Kidney epithelial cell (primary cell): ENCODE measurements at regions not wholly inside any gene's neighbourhood (a gene's known extent, or its start where the extent isn't known, plus 50 kb on each side); places are given as distances from the start of the nearest gene placed in this dataset.

Experiments used
- DNase-seq: peaks from one replicate; pipeline ENCODE4 v3.0.0-alpha.2; 2010; ENCODE audit warnings: low read depth
- H3K27me3 ChIP-seq: 2 replicates; pipeline ENCODE4 v1.6.0; 2011; ENCODE audit warnings: low read length; ENCODE audit not compliant: control insufficient read depth, insufficient read depth
- H3K36me3 ChIP-seq: 2 replicates; pipeline ENCODE4 v1.5.1; 2011; ENCODE audit warnings: low read length; ENCODE audit not compliant: control insufficient read depth, insufficient read depth
- H3K4me3 ChIP-seq: 2 replicates; pipeline ENCODE4 v1.5.1; 2011; ENCODE audit warnings: low read depth, mild to moderate bottlenecking, control low read depth, low read length
- CTCF ChIP-seq: IDR thresholded peaks from 2 replicates; pipeline ENCODE4 v1.5.1; 2011; ENCODE audit warnings: mild to moderate bottlenecking, moderate library complexity, low read length, control low read depth, inconsistent platforms; ENCODE audit not compliant: insufficient read depth, poor library complexity, severe bottlenecking

- no peak for DNase-seq
- Histone ChIP-seq H3K4me3 (no peak overlapping the region), H3K36me3 (no peaks in the 10 kb centered on the region), H3K27me3 (no peaks in the 10 kb centered on the region)
- no peak for TF ChIP-seq CTCF
These were observed 1084.5 kb downstream of the NR2F1-AS1 start for GRCh38 chr5:92496545-92496944.

- no peak overlapping the region for H3K4me3 ChIP-seq
- H3K27me3 ChIP-seq: no peaks in the 10 kb centered on the region
- no peak for DNase-seq
- no peak for TF ChIP-seq CTCF
- H3K36me3 ChIP-seq: no peaks in the 10 kb centered on the region
These were observed 1086.5 kb downstream of the NR2F1-AS1 start for GRCh38 chr5:92494508-92494907.

- no peaks in the 10 kb centered on the region for H3K36me3 ChIP-seq
- DNase-seq: no peak
- H3K27me3 ChIP-seq: no peaks in the 10 kb centered on the region
- H3K4me3 ChIP-seq: no peak overlapping the region
- no peak for TF ChIP-seq CTCF
These were observed 1088.1 kb downstream of the NR2F1-AS1 start for GRCh38 chr5:92492908-92493307.

GRCh38 chr5:92484484-92484883 is 1096.5 kb downstream of the NR2F1-AS1 start:
- no peak for DNase-seq
- TF ChIP-seq CTCF: no peak
- no peaks in the 10 kb centered on the region for H3K27me3 ChIP-seq
- no peaks in the 10 kb centered on the region for H3K36me3 ChIP-seq
- no peak overlapping the region for H3K4me3 ChIP-seq

- Histone ChIP-seq H3K27me3 (peaks cover 3% of the 10 kb centered on the region), H3K4me3 (no peak overlapping the region), H3K36me3 (no peaks in the 10 kb centered on the region)
- no peak for DNase-seq
- TF ChIP-seq CTCF: no peak
These were observed 1090.0 kb upstream of the ARRDC3 start for GRCh38 chr5:92472981-92473566.

GRCh38 chr5:92471861-92472260 is 1088.7 kb upstream of the ARRDC3 start:
- TF ChIP-seq CTCF: no peak
- H3K4me3 ChIP-seq: no peak overlapping the region
- no peaks in the 10 kb centered on the region for H3K36me3 ChIP-seq
- H3K27me3 ChIP-seq: peaks cover 3% of the 10 kb centered on the region
- DNase-seq: no peak
